HepG2 (cell line): ENCODE measurements at regions not wholly inside any gene's neighbourhood (a gene's known extent, or its start where the extent isn't known, plus 50 kb on each side); places are given as distances from the start of the nearest gene placed in this dataset.

Experiments
- EED ChIP-seq: sonication (generic); formaldehyde crosslinking; IDR thresholded peaks from 2 replicates; pipeline ENCODE4 v1.5.0; 2020; ENCODE audit warnings: mild to moderate bottlenecking, missing genetic modification reagents
- ELF1 ChIP-seq: sonication (generic); formaldehyde crosslinking; IDR thresholded peaks from 2 replicates; pipeline ENCODE4 v1.4.0; 2020; ENCODE audit warnings: missing genetic modification reagents
- ERF ChIP-seq: IDR thresholded peaks from 2 replicates; pipeline ENCODE4 v1.6.1; 2018; ENCODE audit warnings: missing biosample characterization, missing genetic modification reagents
- GABPA ChIP-seq, 2 experiments: IDR thresholded peaks; 2 replicates each; pipeline ENCODE4 v1.6.1; 2011 to 2016; ENCODE audit warnings: low read depth in 2 of 2, low read length in 1 of 2, missing biosample characterization in 1 of 2, missing genetic modification characterization in 1 of 2
- GZF1 ChIP-seq: sonication (generic); formaldehyde crosslinking; IDR thresholded peaks from 2 replicates; pipeline ENCODE4 v1.5.1; 2020; ENCODE audit warnings: mild to moderate bottlenecking, missing genetic modification reagents
- KDM4B ChIP-seq: sonication (generic); formaldehyde crosslinking; IDR thresholded peaks from 2 replicates; pipeline ENCODE4 v1.4.0; 2020; ENCODE audit warnings: missing genetic modification reagents
- KIAA2018 ChIP-seq: sonication (generic); formaldehyde crosslinking; IDR thresholded peaks from 2 replicates; pipeline ENCODE4 v1.5.0; 2020; ENCODE audit warnings: mild to moderate bottlenecking, missing genetic modification reagents, borderline replicate concordance
- PHF21A ChIP-seq: sonication (generic); formaldehyde crosslinking; IDR thresholded peaks from 2 replicates; pipeline ENCODE4 v1.5.0; 2020; ENCODE audit warnings: mild to moderate bottlenecking, missing genetic modification reagents
- REPIN1 ChIP-seq: sonication (generic); formaldehyde crosslinking; IDR thresholded peaks from 2 replicates; pipeline ENCODE4 v1.8.0; 2022; ENCODE audit warnings: missing genetic modification reagents, low read depth, mild to moderate bottlenecking, borderline replicate concordance
- RNF2 ChIP-seq: fragments of 450-650 bp; conservative IDR thresholded peaks from 2 replicates; pipeline ENCODE4 v1.6.1; 2016; ENCODE audit warnings: low read depth
- YEATS2 ChIP-seq: sonication (generic); formaldehyde crosslinking; IDR thresholded peaks from 2 replicates; pipeline ENCODE4 v1.4.0; 2020; ENCODE audit warnings: missing genetic modification reagents, borderline replicate concordance
- YY1 ChIP-seq: IDR thresholded peaks from 2 replicates; pipeline ENCODE4 v1.6.1; 2011; ENCODE audit warnings: low read length, low read depth, moderate library complexity, mild to moderate bottlenecking; ENCODE audit not compliant: insufficient read depth, insufficient replicate concordance
- ZFYVE20 ChIP-seq: sonication (generic); formaldehyde crosslinking; IDR thresholded peaks from 2 replicates; pipeline ENCODE4 v1.8.0; 2023; ENCODE audit warnings: low read depth, mild to moderate bottlenecking, moderate library complexity, missing genetic modification reagents, borderline replicate concordance
- ZNF513 ChIP-seq: sonication (generic); formaldehyde crosslinking; conservative IDR thresholded peaks from 2 replicates; pipeline ENCODE4 v1.5.0; 2020; ENCODE audit warnings: missing genetic modification reagents
- ZNF720 ChIP-seq: sonication (generic); formaldehyde crosslinking; IDR thresholded peaks from 2 replicates; pipeline ENCODE4 v1.4.0; 2020; ENCODE audit warnings: missing genetic modification reagents
- TF ChIP-seq, protein P1 (sequence below): sonication (generic); formaldehyde crosslinking; IDR thresholded peaks from 2 replicates; pipeline ENCODE4 v1.5.1; 2020; ENCODE audit warnings: missing genetic modification reagents, mild to moderate bottlenecking, borderline replicate concordance

- 0 out of 2 replicates have a peak, but pooled peaks have one; percentile 56 for TF ChIP-seq GZF1
- TF ChIP-seq KDM4B (CRISPR knock-in tag) = no peak
- TF ChIP-seq RNF2 = no peak
- TF ChIP-seq ZNF513 (CRISPR knock-in tag) = no peak
- no peak for TF ChIP-seq YY1
- peak; percentile 70; the same call in 1 of the 2 replicates for TF ChIP-seq ERF (CRISPR knock-in tag)
- peak; percentile 89 for TF ChIP-seq ELF1
- TF ChIP-seq, protein P1, sequence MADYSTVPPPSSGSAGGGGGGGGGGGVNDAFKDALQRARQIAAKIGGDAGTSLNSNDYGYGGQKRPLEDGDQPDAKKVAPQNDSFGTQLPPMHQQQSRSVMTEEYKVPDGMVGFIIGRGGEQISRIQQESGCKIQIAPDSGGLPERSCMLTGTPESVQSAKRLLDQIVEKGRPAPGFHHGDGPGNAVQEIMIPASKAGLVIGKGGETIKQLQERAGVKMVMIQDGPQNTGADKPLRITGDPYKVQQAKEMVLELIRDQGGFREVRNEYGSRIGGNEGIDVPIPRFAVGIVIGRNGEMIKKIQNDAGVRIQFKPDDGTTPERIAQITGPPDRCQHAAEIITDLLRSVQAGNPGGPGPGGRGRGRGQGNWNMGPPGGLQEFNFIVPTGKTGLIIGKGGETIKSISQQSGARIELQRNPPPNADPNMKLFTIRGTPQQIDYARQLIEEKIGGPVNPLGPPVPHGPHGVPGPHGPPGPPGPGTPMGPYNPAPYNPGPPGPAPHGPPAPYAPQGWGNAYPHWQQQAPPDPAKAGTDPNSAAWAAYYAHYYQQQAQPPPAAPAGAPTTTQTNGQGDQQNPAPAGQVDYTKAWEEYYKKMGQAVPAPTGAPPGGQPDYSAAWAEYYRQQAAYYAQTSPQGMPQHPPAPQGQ = peak; percentile 80; the same call in 1 of the 2 replicates
- no peak for TF ChIP-seq ZFYVE20 (CRISPR knock-in tag)
- TF ChIP-seq REPIN1 = peak; percentile 86
- no peak for TF ChIP-seq ZNF720 (CRISPR knock-in tag)
- TF ChIP-seq GABPA (IDR thresholded peaks at IDR 0.05; ENCODE audit: low read depth, low read length) = no peak
- TF ChIP-seq GABPA (CRISPR knock-in tag; IDR thresholded peaks at IDR 0.05; ENCODE audit: low read depth) = no peak
- 0 out of 2 replicates have a peak, but pooled peaks have one; percentile 33 for TF ChIP-seq EED (CRISPR knock-in tag)
- no peak for TF ChIP-seq KIAA2018 (CRISPR knock-in tag)
- TF ChIP-seq YEATS2 (CRISPR knock-in tag) = no peak
- peak; percentile 94 for TF ChIP-seq PHF21A (CRISPR knock-in tag)
Observed at GRCh38 chr4:3836756-3837601, 70.8 kb downstream of the ADRA2C start (continued).
